ENCODE measurements at regions not wholly inside any gene's neighbourhood (a gene's known extent, or its start where the extent isn't known, plus 50 kb on each side); places are given as distances from the start of the nearest gene placed in this dataset.

GRCh38 chr15:81899024-81899423, 146.8 kb downstream of the MEX3B start:
- no peaks in the 10 kb centered on the region for H3K4me1 ChIP-seq
- POLR2A ChIA-PET: interaction anchor here (0.7 kb wide), 1 partner anchor 211 kb away, joined by 3 read pairs; no protein-coding TSS in a partner anchor

DNA sequence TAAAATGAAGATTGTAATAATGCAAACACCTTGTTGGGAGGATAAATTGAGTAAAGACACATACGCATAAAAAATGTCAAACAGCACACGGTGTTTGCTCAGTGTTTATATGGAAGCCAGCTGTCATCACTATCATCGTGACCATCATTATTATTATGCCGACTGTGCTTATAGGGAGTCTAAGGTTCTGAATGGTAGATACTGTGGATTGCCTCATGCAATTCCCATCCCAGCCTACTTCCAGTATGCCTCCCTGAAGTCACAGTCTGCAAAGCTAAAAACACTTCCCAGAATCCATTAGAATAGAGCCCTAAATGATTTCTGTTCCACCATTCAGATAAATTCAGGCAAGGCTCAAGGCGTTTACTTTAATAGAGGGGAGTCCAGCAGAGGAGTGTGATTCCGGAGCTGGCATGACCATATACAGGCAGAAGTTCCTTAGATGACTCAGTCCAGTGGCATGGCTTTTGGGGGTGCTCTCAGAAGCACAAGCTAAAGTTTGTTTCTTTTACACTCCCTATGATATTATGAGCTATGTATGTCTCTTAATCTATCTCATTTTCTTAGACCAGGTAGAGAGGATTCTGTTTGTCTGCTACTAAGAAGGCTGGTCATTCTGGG, 148.7 kb downstream of the MEX3B start:
- no peaks in the 10 kb centered on the region for H3K4me1 ChIP-seq
- WGBS (ENCODE audit: missing lambda C conversion rate): 15% methylated on average over 6 of the region's 6 CpGs
- no peak overlapping the region for H3K4me3 ChIP-seq
- ATAC-seq (no peak), FAIRE-seq (no peak), DNase-seq (ENCODE audit: low read depth in 1 of 2, low spot score in 1 of 2) (no peak)
- no peak overlapping the region for H3K27ac ChIP-seq
- TF ChIP-seq SMC3 (IDR thresholded peaks at IDR 0.05): no peak
- no peak for TF ChIP-seq MYC (IDR thresholded peaks at IDR 0.05; ENCODE audit: borderline replicate concordance, low read length)
- no peak for TF ChIP-seq POLR2AphosphoS2 (conservative IDR thresholded peaks at IDR 0.05; ENCODE audit: low read length)
- no peak for TF ChIP-seq KDM5A (IDR thresholded peaks at IDR 0.05)
- no peak for TF ChIP-seq RNF2 (IDR thresholded peaks at IDR 0.05; ENCODE audit: borderline replicate concordance, low read depth)
- no peak for TF ChIP-seq CBX8 (IDR thresholded peaks at IDR 0.05)
- no peak for TF ChIP-seq CBX2 (IDR thresholded peaks at IDR 0.05; ENCODE audit: borderline replicate concordance, low read depth)
- TF ChIP-seq HOXB5 (CRISPR knock-in tag; IDR thresholded peaks at IDR 0.05): no peak
- no peak for TF ChIP-seq RARB (CRISPR knock-in tag; IDR thresholded peaks at IDR 0.05)
- TF ChIP-seq EHF (CRISPR knock-in tag; IDR thresholded peaks at IDR 0.05): no peak
- no peak for TF ChIP-seq PHF8 (IDR thresholded peaks at IDR 0.05; ENCODE audit: borderline replicate concordance, low read depth)
- POLR2A ChIA-PET: no interaction called here
- H3K9me3 ChIP-seq: no peaks in the 10 kb centered on the region
- no peak overlapping the region for H3K4me2 ChIP-seq
- CTCF ChIA-PET: interaction anchor here (1.4 kb wide), 1 partner anchor 44 kb away, joined by 4 read pairs; no protein-coding TSS in a partner anchor

More at GRCh38 chr15:81899024-81899423, 146.8 kb downstream of the MEX3B start:
- no peak for ATAC-seq
- H3K27ac ChIP-seq: no peak overlapping the region
- CTCF ChIA-PET: interaction anchor here (1.6 kb wide), 1 partner anchor 15 kb away, joined by 3 read pairs; no protein-coding TSS in a partner anchor
- H3K4me2 ChIP-seq: no peak overlapping the region
- H3K4me3 ChIP-seq: no peak overlapping the region
- TF ChIP-seq MAFK (IDR thresholded peaks at IDR 0.05; ENCODE audit: partially characterized antibody) (no peak), FOXS1 (CRISPR knock-in tag; IDR thresholded peaks at IDR 0.05) (no peak), E2F6 (IDR thresholded peaks at IDR 0.05; ENCODE audit: borderline replicate concordance, low read depth) (no peak), TP53 (CRISPR knock-in tag; IDR thresholded peaks at IDR 0.05) (no peak), RAD21 (conservative IDR thresholded peaks at IDR 0.05 in 1 of 2, IDR thresholded peaks at IDR 0.05 in 1 of 2) (no peak), JUNB (IDR thresholded peaks at IDR 0.05) (no peak), MAX (IDR thresholded peaks at IDR 0.05) (no peak), HEYL (CRISPR knock-in tag; IDR thresholded peaks at IDR 0.05) (no peak), ZSCAN20 (CRISPR knock-in tag; IDR thresholded peaks at IDR 0.05) (no peak), EHMT2 (IDR thresholded peaks at IDR 0.05; ENCODE audit: low read depth) (no peak)
- TF ChIP-seq, protein P1, sequence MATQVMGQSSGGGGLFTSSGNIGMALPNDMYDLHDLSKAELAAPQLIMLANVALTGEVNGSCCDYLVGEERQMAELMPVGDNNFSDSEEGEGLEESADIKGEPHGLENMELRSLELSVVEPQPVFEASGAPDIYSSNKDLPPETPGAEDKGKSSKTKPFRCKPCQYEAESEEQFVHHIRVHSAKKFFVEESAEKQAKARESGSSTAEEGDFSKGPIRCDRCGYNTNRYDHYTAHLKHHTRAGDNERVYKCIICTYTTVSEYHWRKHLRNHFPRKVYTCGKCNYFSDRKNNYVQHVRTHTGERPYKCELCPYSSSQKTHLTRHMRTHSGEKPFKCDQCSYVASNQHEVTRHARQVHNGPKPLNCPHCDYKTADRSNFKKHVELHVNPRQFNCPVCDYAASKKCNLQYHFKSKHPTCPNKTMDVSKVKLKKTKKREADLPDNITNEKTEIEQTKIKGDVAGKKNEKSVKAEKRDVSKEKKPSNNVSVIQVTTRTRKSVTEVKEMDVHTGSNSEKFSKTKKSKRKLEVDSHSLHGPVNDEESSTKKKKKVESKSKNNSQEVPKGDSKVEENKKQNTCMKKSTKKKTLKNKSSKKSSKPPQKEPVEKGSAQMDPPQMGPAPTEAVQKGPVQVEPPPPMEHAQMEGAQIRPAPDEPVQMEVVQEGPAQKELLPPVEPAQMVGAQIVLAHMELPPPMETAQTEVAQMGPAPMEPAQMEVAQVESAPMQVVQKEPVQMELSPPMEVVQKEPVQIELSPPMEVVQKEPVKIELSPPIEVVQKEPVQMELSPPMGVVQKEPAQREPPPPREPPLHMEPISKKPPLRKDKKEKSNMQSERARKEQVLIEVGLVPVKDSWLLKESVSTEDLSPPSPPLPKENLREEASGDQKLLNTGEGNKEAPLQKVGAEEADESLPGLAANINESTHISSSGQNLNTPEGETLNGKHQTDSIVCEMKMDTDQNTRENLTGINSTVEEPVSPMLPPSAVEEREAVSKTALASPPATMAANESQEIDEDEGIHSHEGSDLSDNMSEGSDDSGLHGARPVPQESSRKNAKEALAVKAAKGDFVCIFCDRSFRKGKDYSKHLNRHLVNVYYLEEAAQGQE (IDR thresholded peaks at IDR 0.05): no peak
- FAIRE-seq: no peak
- DNase-seq (ENCODE audit: low read depth in 1 of 2, low spot score in 1 of 2): no peak
- WGBS (ENCODE audit: missing lambda C conversion rate): 0% methylated on average over 2 of the region's 2 CpGs
- H3K9me3 ChIP-seq: no peaks in the 10 kb centered on the region

Measured in A549 (cell line).